AG04450 (cell line): ENCODE measurements at regions not wholly inside any gene's neighbourhood (a gene's known extent, or its start where the extent isn't known, plus 50 kb on each side); places are given as distances from the start of the nearest gene placed in this dataset.
"Not testable (repeated sequence)": the region's sequence is repeated elsewhere in the genome, so short reads cannot be mapped to it uniquely, and the experiment has no call there.

Experiments
- CTCF ChIA-PET: fragments of 300-600, 350-600 bp; formaldehyde crosslinking; extraction: SDS; loops from one replicate; lab custom pipeline; 2022; ENCODE audit warnings: antibody characterized with exemption, inconsistent platforms; lab: Charles Lee
- POLR2A ChIA-PET: fragments of 350-600 bp; formaldehyde crosslinking; extraction: SDS; loops from one replicate; lab custom pipeline; 2021; ENCODE audit warnings: antibody characterized with exemption, inconsistent platforms; lab: Yijun Ruan, JAX
- DNase-seq: peaks from one replicate; pipeline ENCODE4 v3.0.0-alpha.2; 2011; ENCODE audit warnings: low read depth, low spot score
- H3K27ac ChIP-seq: one replicate; pipeline ENCODE4 v1.5.1; 2012; ENCODE audit warnings: low read depth, low read length, control low read depth
- H3K27me3 ChIP-seq: one replicate; pipeline ENCODE4 v1.6.0; 2012; ENCODE audit warnings: low read length; ENCODE audit not compliant: control insufficient read depth, insufficient read depth
- H3K4me3 ChIP-seq: 2 replicates; pipeline ENCODE4 v1.5.1; 2011; ENCODE audit warnings: mild to moderate bottlenecking, low read depth, low read length, control low read depth
- H3K9me3 ChIP-seq: 2 replicates; pipeline ENCODE4 v1.5.1; 2012; ENCODE audit warnings: low read length; ENCODE audit not compliant: control insufficient read depth, insufficient read depth
- TF ChIP-seq, protein P1 (sequence below): IDR thresholded peaks from 2 replicates; pipeline ENCODE4 v1.5.1; 2011; ENCODE audit warnings: low read depth, low read length, control low read depth, inconsistent platforms

- POLR2A ChIA-PET = no interaction called here
- Histone ChIP-seq H3K27ac (no peak overlapping the region), H3K9me3 (no peaks in the 10 kb centered on the region), H3K27me3 (no peaks in the 10 kb centered on the region), H3K4me3 (no peak overlapping the region)
- DNase-seq = no peak
- CTCF ChIA-PET = no interaction called here
- TF ChIP-seq, protein P1, sequence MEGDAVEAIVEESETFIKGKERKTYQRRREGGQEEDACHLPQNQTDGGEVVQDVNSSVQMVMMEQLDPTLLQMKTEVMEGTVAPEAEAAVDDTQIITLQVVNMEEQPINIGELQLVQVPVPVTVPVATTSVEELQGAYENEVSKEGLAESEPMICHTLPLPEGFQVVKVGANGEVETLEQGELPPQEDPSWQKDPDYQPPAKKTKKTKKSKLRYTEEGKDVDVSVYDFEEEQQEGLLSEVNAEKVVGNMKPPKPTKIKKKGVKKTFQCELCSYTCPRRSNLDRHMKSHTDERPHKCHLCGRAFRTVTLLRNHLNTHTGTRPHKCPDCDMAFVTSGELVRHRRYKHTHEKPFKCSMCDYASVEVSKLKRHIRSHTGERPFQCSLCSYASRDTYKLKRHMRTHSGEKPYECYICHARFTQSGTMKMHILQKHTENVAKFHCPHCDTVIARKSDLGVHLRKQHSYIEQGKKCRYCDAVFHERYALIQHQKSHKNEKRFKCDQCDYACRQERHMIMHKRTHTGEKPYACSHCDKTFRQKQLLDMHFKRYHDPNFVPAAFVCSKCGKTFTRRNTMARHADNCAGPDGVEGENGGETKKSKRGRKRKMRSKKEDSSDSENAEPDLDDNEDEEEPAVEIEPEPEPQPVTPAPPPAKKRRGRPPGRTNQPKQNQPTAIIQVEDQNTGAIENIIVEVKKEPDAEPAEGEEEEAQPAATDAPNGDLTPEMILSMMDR = no peak
Observed at GRCh38 chr5:111926026-111926425, 169.0 kb upstream of the NREP start.

DNA sequence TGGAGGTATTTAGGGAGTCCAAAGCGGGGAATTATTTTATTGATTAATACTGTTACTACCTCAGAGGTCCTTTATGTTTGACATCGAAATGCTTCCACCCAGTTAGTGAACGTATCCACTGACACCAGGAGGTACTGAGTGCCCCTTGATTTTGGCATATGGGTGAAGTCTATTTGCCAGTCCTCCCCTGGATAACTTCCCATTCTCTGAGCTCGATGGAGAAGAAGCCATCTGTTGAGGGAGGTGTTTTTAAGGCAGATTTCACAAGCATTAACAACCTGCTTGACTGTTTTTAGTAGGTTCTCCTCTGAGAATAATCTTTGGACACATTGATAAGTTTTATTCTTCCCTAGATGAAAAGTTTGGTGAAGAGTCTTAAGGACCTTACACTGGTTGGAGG is 165.3 kb upstream of the NREP start:
- CTCF ChIA-PET = no interaction called here

DNA sequence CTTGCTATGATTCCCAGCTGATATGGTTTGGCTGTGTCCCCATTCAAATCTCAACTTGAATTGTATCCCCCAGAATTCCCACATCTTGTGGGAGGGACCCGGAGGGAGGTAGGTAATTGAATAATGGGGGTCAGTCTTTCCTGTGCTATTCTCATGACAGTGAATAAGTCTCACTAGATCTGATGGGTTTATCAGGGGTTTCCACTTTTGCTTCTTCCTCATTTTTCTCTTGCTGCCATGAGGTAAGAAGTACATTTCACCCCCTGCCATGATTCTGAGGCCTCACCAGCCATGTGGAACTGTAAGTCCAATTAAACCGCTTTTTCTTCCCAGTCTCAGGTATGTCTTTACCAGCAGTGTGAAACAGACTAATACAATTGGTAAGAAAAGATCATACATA is 164.7 kb upstream of the NREP start:
- H3K9me3 ChIP-seq = not testable (repeated sequence)

More for the DNA sequence above, 165.3 kb upstream of the NREP start:
- no peak for DNase-seq
- Histone ChIP-seq H3K9me3 (no peaks in the 10 kb centered on the region), H3K4me3 (no peak overlapping the region), H3K27me3 (no peaks in the 10 kb centered on the region), H3K27ac (no peak overlapping the region)
- POLR2A ChIA-PET = no interaction called here
- TF ChIP-seq, protein P1 = no peak

GRCh38 chr5:111914966-111915636 is 158.1 kb upstream of the NREP start:
- DNase-seq = no peak
- POLR2A ChIA-PET = no interaction called here
- TF ChIP-seq, protein P1 = no peak

More for the DNA sequence above, 164.7 kb upstream of the NREP start:
- DNase-seq, CTCF ChIA-PET, H3K27ac ChIP-seq, H3K27me3 ChIP-seq, POLR2A ChIA-PET, H3K4me3 ChIP-seq: not testable (repeated sequence)

DNA sequence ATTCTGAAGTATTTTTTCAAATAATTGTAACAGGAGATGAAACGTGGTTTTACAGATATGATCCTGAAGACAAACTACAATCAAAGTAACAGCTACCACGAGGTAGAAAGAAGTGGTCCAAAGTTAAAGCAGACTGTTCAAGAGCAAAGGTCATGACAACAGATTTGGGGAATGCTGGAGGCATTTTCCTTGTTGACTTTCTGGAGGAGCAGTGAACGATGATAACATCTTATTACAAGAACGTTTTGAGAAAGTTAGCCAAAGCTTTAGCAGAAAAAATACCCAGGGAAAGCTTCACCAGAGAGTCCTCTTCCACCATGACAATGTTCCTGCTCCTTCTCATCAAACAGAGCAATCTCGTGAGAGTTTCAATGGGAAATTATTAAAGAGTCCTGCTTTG is 145.4 kb upstream of the NREP start:
- TF ChIP-seq, protein P1 = no peak
- CTCF ChIA-PET = no interaction called here
- Histone ChIP-seq H3K27me3 (no peaks in the 10 kb centered on the region), H3K9me3 (peaks cover 3% of the 10 kb centered on the region; the same call in 1 of the 2 replicates), H3K4me3 (no peak overlapping the region), H3K27ac (no peak overlapping the region)
- DNase-seq = no peak
- POLR2A ChIA-PET = no interaction called here

More at GRCh38 chr5:111914966-111915636, 158.1 kb upstream of the NREP start:
- Histone ChIP-seq H3K4me3 (no peak overlapping the region), H3K9me3 (no peaks in the 10 kb centered on the region), H3K27ac (no peak overlapping the region), H3K27me3 (no peaks in the 10 kb centered on the region)
- CTCF ChIA-PET = no interaction called here
